ENCODE measurements at regions not wholly inside any gene's neighbourhood (a gene's known extent, or its start where the extent isn't known, plus 50 kb on each side); places are given as distances from the start of the nearest gene placed in this dataset.

DNA sequence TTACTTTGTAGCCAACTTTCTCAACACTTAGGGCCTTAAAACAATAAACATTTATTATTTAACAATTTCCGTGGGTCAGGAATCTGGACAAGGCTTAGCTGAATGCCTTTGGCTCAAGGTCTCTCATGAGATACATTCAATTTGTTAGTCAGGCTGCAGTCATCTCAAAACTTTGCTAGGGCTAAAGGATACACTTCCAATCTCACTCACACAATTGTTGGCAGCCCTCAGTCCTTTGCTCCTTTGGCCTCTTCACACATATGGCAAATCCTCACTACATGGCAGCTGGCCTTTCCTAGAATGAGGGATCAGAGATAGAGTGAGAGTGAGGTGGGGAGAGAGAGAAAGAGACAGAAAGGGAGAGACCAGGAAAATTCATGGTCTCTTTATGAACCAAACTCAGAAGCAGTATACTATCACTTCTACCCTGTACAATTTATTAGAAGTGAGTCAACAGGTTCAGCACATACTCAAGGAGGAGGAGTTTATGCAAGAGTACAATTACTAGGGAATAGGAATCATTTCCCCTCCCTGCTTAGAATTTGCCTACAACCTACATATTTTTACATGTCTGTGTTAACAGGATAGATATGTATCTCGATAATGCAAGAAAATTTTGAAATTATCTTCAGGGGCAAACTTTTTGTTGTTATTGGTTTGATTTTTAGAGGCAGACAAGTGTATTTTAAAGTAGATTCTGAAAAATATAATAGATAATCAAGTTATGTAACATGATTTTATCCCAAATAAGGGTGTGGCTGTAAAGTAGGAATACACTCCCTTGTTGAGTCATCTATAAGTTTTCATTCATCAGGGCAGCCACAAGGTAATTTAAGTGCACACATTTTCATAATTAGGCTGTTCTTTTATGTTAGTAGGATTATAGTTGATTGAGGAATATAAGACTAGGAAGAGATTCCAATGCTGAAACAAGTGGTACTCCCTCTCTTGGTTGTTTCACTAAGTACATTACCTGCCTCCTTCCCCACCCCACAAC is 85.9 kb upstream of the HMGCLL1 start:
- no TSS peak for BruUV-seq (replicated peaks)
- H2AFZ ChIP-seq (ENCODE audit: low read length) = no peak overlapping the region
- ATAC-seq = no peak
- TF ChIP-seq, protein P1, sequence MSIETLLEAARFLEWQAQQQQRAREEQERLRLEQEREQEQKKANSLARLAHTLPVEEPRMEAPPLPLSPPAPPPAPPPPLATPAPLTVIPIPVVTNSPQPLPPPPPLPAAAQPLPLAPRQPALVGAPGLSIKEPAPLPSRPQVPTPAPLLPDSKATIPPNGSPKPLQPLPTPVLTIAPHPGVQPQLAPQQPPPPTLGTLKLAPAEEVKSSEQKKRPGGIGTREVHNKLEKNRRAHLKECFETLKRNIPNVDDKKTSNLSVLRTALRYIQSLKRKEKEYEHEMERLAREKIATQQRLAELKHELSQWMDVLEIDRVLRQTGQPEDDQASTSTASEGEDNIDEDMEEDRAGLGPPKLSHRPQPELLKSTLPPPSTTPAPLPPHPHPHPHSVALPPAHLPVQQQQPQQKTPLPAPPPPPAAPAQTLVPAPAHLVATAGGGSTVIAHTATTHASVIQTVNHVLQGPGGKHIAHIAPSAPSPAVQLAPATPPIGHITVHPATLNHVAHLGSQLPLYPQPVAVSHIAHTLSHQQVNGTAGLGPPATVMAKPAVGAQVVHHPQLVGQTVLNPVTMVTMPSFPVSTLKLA (IDR thresholded peaks at IDR 0.05) = no peak
- TF ChIP-seq, protein P2, sequence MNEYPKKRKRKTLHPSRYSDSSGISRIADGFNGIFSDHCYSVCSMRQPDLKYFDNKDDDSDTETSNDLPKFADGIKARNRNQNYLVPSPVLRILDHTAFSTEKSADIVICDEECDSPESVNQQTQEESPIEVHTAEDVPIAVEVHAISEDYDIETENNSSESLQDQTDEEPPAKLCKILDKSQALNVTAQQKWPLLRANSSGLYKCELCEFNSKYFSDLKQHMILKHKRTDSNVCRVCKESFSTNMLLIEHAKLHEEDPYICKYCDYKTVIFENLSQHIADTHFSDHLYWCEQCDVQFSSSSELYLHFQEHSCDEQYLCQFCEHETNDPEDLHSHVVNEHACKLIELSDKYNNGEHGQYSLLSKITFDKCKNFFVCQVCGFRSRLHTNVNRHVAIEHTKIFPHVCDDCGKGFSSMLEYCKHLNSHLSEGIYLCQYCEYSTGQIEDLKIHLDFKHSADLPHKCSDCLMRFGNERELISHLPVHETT (CRISPR knock-in tag; conservative IDR thresholded peaks at IDR 0.05) = no peak
- 0% methylated on average over 2 of the region's 2 CpGs for WGBS (ENCODE audit: low lambda C conversion rate)
- CTCF ChIA-PET (ENCODE audit: low intra/inter-chr PET ratio, low total read pairs) = no interaction called here
- peaks cover 9% of the 10 kb centered on the region; the same call in 1 of the 2 replicates for H3K9me3 ChIP-seq (ENCODE audit: low read length)
- H3K4me1 ChIP-seq (ENCODE audit: insufficient read depth, low read length) = no peaks in the 10 kb centered on the region
- in situ Hi-C loops (cut with HindIII; ENCODE audit: extremely low pct_ligation_motif_present, low pct_unique_long_range_greater_than_20kb) = no loop called here
- no peak for FAIRE-seq
- no peak for DNase-seq (ENCODE audit: low spot score)
- no peaks in the 10 kb centered on the region for H4K20me1 ChIP-seq (ENCODE audit: insufficient read depth, low read length)
- no peaks in the 10 kb centered on the region for H3K27me3 ChIP-seq (ENCODE audit: control insufficient read depth in 1 of 2, insufficient read depth in 2 of 2, low read length in 2 of 2)
- no peaks in the 10 kb centered on the region for H3K36me3 ChIP-seq (replicated peaks in 1 of 2; ENCODE audit: control insufficient read depth in 1 of 2, insufficient read depth in 2 of 2, low read length in 2 of 2)
- intact Hi-C loops (cut with micrococcal nuclease; ENCODE audit: unreplicated experiment) = no loop called here
- no peaks in the 10 kb centered on the region for H3K79me2 ChIP-seq (ENCODE audit: insufficient read depth, low read length)
- H3K4me3 ChIP-seq (replicated peaks in 1 of 3; ENCODE audit: insufficient read depth in 1 of 3, low read depth in 2 of 3, low read length in 3 of 3) = no peak overlapping the region
- no peak overlapping the region for H3K9ac ChIP-seq (ENCODE audit: insufficient read depth, low read depth, low read length)
- no peak overlapping the region for H3K4me2 ChIP-seq (ENCODE audit: low read depth, low read length)
- H3K27ac ChIP-seq (ENCODE audit: extremely low read length, insufficient read depth, low read length) = no peak overlapping the region
- POLR2A ChIA-PET = no interaction called here

DNA sequence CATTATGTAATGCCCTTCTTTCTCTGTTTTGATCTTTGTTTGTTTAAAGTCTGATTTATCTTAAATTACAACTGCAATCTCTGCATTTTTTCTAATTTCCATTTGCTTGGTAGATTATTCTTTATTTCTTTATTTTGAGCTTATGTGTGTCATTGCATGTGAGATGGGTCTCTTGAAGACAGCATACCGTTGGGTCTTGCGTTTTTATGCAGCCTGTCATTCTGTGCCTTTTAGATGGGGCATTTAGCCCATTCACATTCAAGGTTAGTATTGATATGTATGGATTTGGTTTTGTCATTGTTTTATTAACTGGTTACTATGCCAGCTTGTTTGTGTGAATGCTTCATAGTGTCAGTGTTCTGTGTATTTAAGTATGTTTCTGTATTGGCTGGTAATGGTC is 84.9 kb upstream of the HMGCLL1 start:
- Histone ChIP-seq H3K79me2 (ENCODE audit: insufficient read depth, low read length) (no peaks in the 10 kb centered on the region), H4K20me1 (ENCODE audit: insufficient read depth, low read length) (no peaks in the 10 kb centered on the region), H3K4me2 (ENCODE audit: low read depth, low read length) (no peak overlapping the region), H3K27me3 (ENCODE audit: control insufficient read depth in 1 of 2, insufficient read depth in 2 of 2, low read length in 2 of 2) (no peaks in the 10 kb centered on the region), H3K9me3 (ENCODE audit: low read length) (peaks cover 9% of the 10 kb centered on the region; the same call in 1 of the 2 replicates), H3K36me3 (replicated peaks in 1 of 2; ENCODE audit: control insufficient read depth in 1 of 2, insufficient read depth in 2 of 2, low read length in 2 of 2) (no peaks in the 10 kb centered on the region), H3K9ac (ENCODE audit: insufficient read depth, low read depth, low read length) (no peak overlapping the region), H3K4me3 (replicated peaks in 1 of 3; ENCODE audit: insufficient read depth in 1 of 3, low read depth in 2 of 3, low read length in 3 of 3) (no peak overlapping the region), H2AFZ (ENCODE audit: low read length) (no peak overlapping the region), H3K27ac (ENCODE audit: extremely low read length, insufficient read depth, low read length) (no peak overlapping the region), H3K4me1 (ENCODE audit: insufficient read depth, low read length) (no peaks in the 10 kb centered on the region)
- WGBS (ENCODE audit: low lambda C conversion rate) = 0% methylated on average over 2 of the region's 2 CpGs
- ATAC-seq (no peak), DNase-seq (ENCODE audit: low spot score) (no peak), FAIRE-seq (peak; percentile 23)
- CTCF ChIA-PET (ENCODE audit: low intra/inter-chr PET ratio, low total read pairs) = no interaction called here
- POLR2A ChIA-PET = no interaction called here
- in situ Hi-C loops (cut with HindIII; ENCODE audit: extremely low pct_ligation_motif_present, low pct_unique_long_range_greater_than_20kb) (no loop called here), intact Hi-C loops (cut with micrococcal nuclease; ENCODE audit: unreplicated experiment) (no loop called here)
- no TSS peak for BruUV-seq (replicated peaks)
- TF ChIP-seq TBL1XR1 (IDR thresholded peaks at IDR 0.05; ENCODE audit: borderline replicate concordance, low read length, partially characterized antibody) (no peak), ZNF30 (CRISPR knock-in tag; IDR thresholded peaks at IDR 0.05) (no peak), KLF6 (CRISPR knock-in tag; IDR thresholded peaks at IDR 0.05) (no peak), JUNB (CRISPR knock-in tag; IDR thresholded peaks at IDR 0.05; ENCODE audit: borderline replicate concordance) (no peak), KLF15 (CRISPR knock-in tag; IDR thresholded peaks at IDR 0.05; ENCODE audit: borderline replicate concordance) (no peak), GATA4 (IDR thresholded peaks at IDR 0.05; ENCODE audit: borderline replicate concordance, low read depth) (no peak), ZNF614 (CRISPR knock-in tag; IDR thresholded peaks at IDR 0.05; ENCODE audit: borderline replicate concordance) (no peak), MTA1 (CRISPR knock-in tag; IDR thresholded peaks at IDR 0.05; ENCODE audit: borderline replicate concordance) (no peak), DNMT1 (CRISPR knock-in tag; IDR thresholded peaks at IDR 0.05) (no peak), ZNF563 (CRISPR knock-in tag; IDR thresholded peaks at IDR 0.05) (no peak), RNF2 (conservative IDR thresholded peaks at IDR 0.05; ENCODE audit: low read depth) (no peak), HOXD1 (CRISPR knock-in tag; IDR thresholded peaks at IDR 0.05) (no peak), ISL2 (CRISPR knock-in tag; IDR thresholded peaks at IDR 0.05) (no peak)
